H9 (cell line): ENCODE measurements at regions not wholly inside any gene's neighbourhood (a gene's known extent, or its start where the extent isn't known, plus 50 kb on each side); places are given as distances from the start of the nearest gene placed in this dataset.

Experiments used
- DNase-seq: peaks from one replicate; pipeline ENCODE4 v3.0.0-alpha.2; 2017
- H2AFZ ChIP-seq: one replicate; pipeline ENCODE4 v1.6.1; 2013; ENCODE audit warnings: mild to moderate bottlenecking, low read length, control low read depth, moderate library complexity
- H2AK5ac ChIP-seq: 2 replicates; pipeline ENCODE4 v1.6.1; 2013; ENCODE audit warnings: low read length, control low read depth, mixed read lengths; ENCODE audit not compliant: insufficient read length
- H2BK120ac ChIP-seq: one replicate; pipeline ENCODE4 v1.6.1; 2013; ENCODE audit warnings: low read depth, mild to moderate bottlenecking, low read length, control low read depth, inconsistent platforms; ENCODE audit not compliant: poor library complexity, severe bottlenecking
- H2BK12ac ChIP-seq: 2 replicates; pipeline ENCODE4 v1.6.1; 2013; ENCODE audit warnings: low read length, control low read depth, mixed read lengths, low read depth; ENCODE audit not compliant: insufficient read length
- H2BK15ac ChIP-seq: 2 replicates; pipeline ENCODE4 v1.6.1; 2013; ENCODE audit warnings: low read depth, low read length, control low read depth
- H2BK20ac ChIP-seq: one replicate; pipeline ENCODE4 v1.6.1; 2013; ENCODE audit warnings: low read depth, mild to moderate bottlenecking, low read length, control low read depth, inconsistent platforms; ENCODE audit not compliant: poor library complexity, severe bottlenecking
- H2BK5ac ChIP-seq: 2 replicates; pipeline ENCODE4 v1.6.1; 2013; ENCODE audit warnings: low read length, control low read depth, mixed read lengths; ENCODE audit not compliant: insufficient read length
- H3K14ac ChIP-seq: 2 replicates; pipeline ENCODE4 v1.6.1; 2013; ENCODE audit warnings: low read length, control low read depth; ENCODE audit not compliant: insufficient read depth
- H3K18ac ChIP-seq: 2 replicates; pipeline ENCODE4 v1.6.1; 2013; ENCODE audit warnings: low read depth, mild to moderate bottlenecking, mixed read lengths, low read length, control low read depth; ENCODE audit not compliant: insufficient read length
- H3K23ac ChIP-seq: 2 replicates; pipeline ENCODE4 v1.6.1; 2013; ENCODE audit warnings: low read length, control low read depth, mixed read lengths, low read depth; ENCODE audit not compliant: insufficient read length
- H3K23me2 ChIP-seq: 2 replicates; pipeline ENCODE4 v1.6.1; 2013; ENCODE audit warnings: low read depth, mild to moderate bottlenecking, mixed read lengths, low read length, control low read depth; ENCODE audit not compliant: insufficient read length, poor library complexity, severe bottlenecking
- H3K27ac ChIP-seq: 2 replicates; pipeline ENCODE4 v1.5.1; 2013; ENCODE audit warnings: low read length, control low read depth, mixed read lengths, low read depth; ENCODE audit not compliant: insufficient read length
- H3K27me3 ChIP-seq: 2 replicates; pipeline ENCODE4 v1.6.1; 2013; ENCODE audit warnings: low read length, control low read depth, inconsistent platforms; ENCODE audit not compliant: insufficient read depth
- H3K4ac ChIP-seq: 2 replicates; pipeline ENCODE4 v1.6.1; 2013; ENCODE audit warnings: low read depth, mild to moderate bottlenecking, control low read depth, inconsistent platforms, low read length, moderate library complexity
- H3K4me1 ChIP-seq: 2 replicates; pipeline ENCODE4 v1.6.1; 2013; ENCODE audit warnings: low read length, control low read depth, inconsistent platforms; ENCODE audit not compliant: insufficient read depth
- H3K4me2 ChIP-seq: 2 replicates; pipeline ENCODE4 v1.6.1; 2013; ENCODE audit warnings: low read length, control low read depth, mixed read lengths; ENCODE audit not compliant: insufficient read length, insufficient read depth
- H3K56ac ChIP-seq: 2 replicates; pipeline ENCODE4 v1.6.1; 2013; ENCODE audit warnings: low read depth, mild to moderate bottlenecking, mixed read lengths, low read length, control low read depth; ENCODE audit not compliant: insufficient read length
- H3K79me1 ChIP-seq: 2 replicates; pipeline ENCODE4 v1.6.1; 2013; ENCODE audit warnings: low read depth, mild to moderate bottlenecking, moderate library complexity, low read length, control low read depth, inconsistent platforms; ENCODE audit not compliant: insufficient read depth, poor library complexity, severe bottlenecking
- H3K79me2 ChIP-seq: 2 replicates; pipeline ENCODE4 v1.6.1; 2013; ENCODE audit warnings: low read length, control low read depth, inconsistent platforms; ENCODE audit not compliant: insufficient read depth
- H3K9ac ChIP-seq: 2 replicates; pipeline ENCODE4 v1.6.1; 2013; ENCODE audit warnings: low read length, control low read depth, mixed read lengths; ENCODE audit not compliant: insufficient read length; ENCODE audit errors: extremely low read depth
- H3K9me3 ChIP-seq: one replicate; pipeline ENCODE4 v1.6.1; 2013; ENCODE audit warnings: low read depth, low read length, inconsistent platforms; ENCODE audit not compliant: control insufficient read depth
- H3T11ph ChIP-seq: one replicate; pipeline ENCODE4 v1.6.1; 2013; ENCODE audit warnings: mild to moderate bottlenecking, low read length, control low read depth, inconsistent platforms
- H4K20me1 ChIP-seq: one replicate; pipeline ENCODE4 v1.6.1; 2013; ENCODE audit not compliant: control insufficient read depth, insufficient read length, insufficient read depth
- H4K5ac ChIP-seq: 2 replicates; pipeline ENCODE4 v1.6.1; 2013; ENCODE audit warnings: low read depth, mild to moderate bottlenecking, mixed read lengths, low read length, control low read depth; ENCODE audit not compliant: insufficient read length
- H4K8ac ChIP-seq: replicated peaks from 2 replicates; pipeline ENCODE4 v1.6.1; 2013; ENCODE audit warnings: low read length, control low read depth, mixed read lengths, low read depth; ENCODE audit not compliant: insufficient read length
- H4K91ac ChIP-seq: 2 replicates; pipeline ENCODE4 v1.6.1; 2013; ENCODE audit warnings: low read depth, mild to moderate bottlenecking, moderate library complexity, mixed read lengths, low read length, control low read depth; ENCODE audit not compliant: insufficient read length
- H3K27ac Mint-ChIP-seq, 3 experiments: 2 replicates in 2 of 3; 3 replicates in 1 of 3; pipeline ENCODE4 v1.8.0; 2020 to 2021; ENCODE audit warnings: mixed read lengths in 3 of 3, mild to moderate bottlenecking in 1 of 3, moderate library complexity in 1 of 3
- H3K27me3 Mint-ChIP-seq: 2 replicates; pipeline ENCODE4 v1.8.0; 2021; ENCODE audit warnings: low read depth, mild to moderate bottlenecking, moderate library complexity, mixed read lengths
- H3K36me3 Mint-ChIP-seq, 3 experiments: 2 replicates in 2 of 3; 3 replicates in 1 of 3; pipeline ENCODE4 v1.8.0; 2020 to 2021; ENCODE audit warnings: low read depth in 3 of 3, mixed read lengths in 3 of 3; ENCODE audit not compliant: insufficient read depth in 1 of 3
- H3K4me1 Mint-ChIP-seq, 2 experiments: 2 replicates each; pipeline ENCODE4 v1.8.0; 2020; ENCODE audit warnings: mixed read lengths in 2 of 2
- H3K4me3 Mint-ChIP-seq, 2 experiments: 2 replicates in 1 of 2; 3 replicates in 1 of 2; pipeline ENCODE4 v1.8.0; 2020 to 2021; ENCODE audit warnings: mild to moderate bottlenecking in 2 of 2, mixed read lengths in 2 of 2, moderate library complexity in 1 of 2
- H3K9me3 Mint-ChIP-seq, 2 experiments: 2 replicates in 1 of 2; 3 replicates in 1 of 2; pipeline ENCODE4 v1.8.0; 2020; ENCODE audit warnings: mild to moderate bottlenecking in 2 of 2, mixed read lengths in 2 of 2, moderate library complexity in 1 of 2
- CTCF ChIP-seq: fragments of 200-600 bp; sonication (generic); conservative IDR thresholded peaks from 3 replicates; pipeline ENCODE4 v1.8.0; 2021; ENCODE audit warnings: antibody characterized with exemption, mild to moderate bottlenecking
- WGBS: extraction: QIAGEN DNeasy Blood & Tissue Kit; methylation state at CpG from one replicate; pipeline ENCODE4 v1.1.7; 2013; ENCODE audit warnings: missing lambda C conversion rate, low lambda C conversion rate, mixed read lengths; ENCODE audit not compliant: insufficient read length; ENCODE audit errors: extremely low coverage; 5-methylcytosine and 5-hydroxymethylcytosine counted together

- no peak overlapping the region for H3K14ac ChIP-seq
- H3K27me3 Mint-ChIP-seq: no peaks in the 10 kb centered on the region
Observed at GRCh38 chr1:91101328-91101727, 79.5 kb upstream of the ZNF644 start.

More at GRCh38 chr1:91101328-91101727, 79.5 kb upstream of the ZNF644 start:
- Histone ChIP-seq H3K9me3 (no peaks in the 10 kb centered on the region), H2BK120ac (no peak overlapping the region), H3K79me1 (no peaks in the 10 kb centered on the region), H3K27me3 (no peaks in the 10 kb centered on the region), H4K91ac (no peak overlapping the region), H2AFZ (no peak overlapping the region), H3T11ph (no peak overlapping the region), H2BK20ac (no peak overlapping the region), H3K4me1 (peaks cover 6% of the 10 kb centered on the region), H3K18ac (no peak overlapping the region), H4K8ac (no peak overlapping the region), H3K56ac (no peak overlapping the region), H3K23ac (no peak overlapping the region), H2BK15ac (no peak overlapping the region), H3K79me2 (no peaks in the 10 kb centered on the region), H4K5ac (no peak overlapping the region), H3K4me2 (no peak overlapping the region), H3K27ac (no peak overlapping the region), H2BK5ac (no peak overlapping the region), H2BK12ac (no peak overlapping the region), H3K9ac (no peak overlapping the region), H3K23me2 (no peaks in the 10 kb centered on the region), H2AK5ac (no peak overlapping the region), H4K20me1 (no peaks in the 10 kb centered on the region), H3K4ac (no peak overlapping the region)
- Mint-ChIP-seq H3K36me3 (no peaks in the 10 kb centered on the region; a peak in 1 of 7 replicates), H3K9me3 (no peaks in the 10 kb centered on the region), H3K27ac (peak overlapping the region in 1 of 3 experiments; percentile 17; a peak in 1 of 7 replicates), H3K4me1 (peaks cover 58% of the 10 kb centered on the region in 2 experiments), H3K4me3 (no peak overlapping the region)
- TF ChIP-seq CTCF: no peak
- no peak for DNase-seq
- WGBS: 90% methylated on average over 1 of the region's 5 CpGs
